GM19438 (cell line): ENCODE measurements at regions not wholly inside any gene's neighbourhood (a gene's known extent, or its start where the extent isn't known, plus 50 kb on each side); places are given as distances from the start of the nearest gene placed in this dataset.
"Not testable (repeated sequence)": the region's sequence is repeated elsewhere in the genome, so short reads cannot be mapped to it uniquely, and the experiment has no call there.

Experiments used
- ATAC-seq: cut with Tn5 transposase; IDR thresholded peaks from one replicate; pipeline ENCODE4 v1.9.1; 2021; ENCODE audit warnings: low read depth; ENCODE audit not compliant: unreplicated experiment

DNA sequence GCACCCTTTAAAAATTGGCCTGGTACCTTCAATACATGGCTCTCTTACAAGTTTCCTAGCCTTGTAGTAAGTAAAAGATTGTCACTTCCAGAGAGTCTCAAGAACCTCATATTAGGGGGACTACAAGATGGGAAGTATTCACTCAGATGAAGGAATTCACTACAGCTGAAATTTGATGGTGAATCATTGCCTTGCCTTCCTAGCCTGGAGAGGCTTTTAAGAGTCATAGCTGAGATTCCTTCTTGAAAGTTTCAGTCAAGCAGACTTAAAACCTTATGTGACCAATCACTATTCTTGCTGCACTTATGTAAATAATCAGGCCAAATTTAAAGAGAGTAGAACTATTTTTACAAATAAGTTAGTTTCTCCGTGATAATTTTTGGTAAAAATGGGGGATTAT is 451.6 kb downstream of the TRHDE start:
- ATAC-seq = no peak

DNA sequence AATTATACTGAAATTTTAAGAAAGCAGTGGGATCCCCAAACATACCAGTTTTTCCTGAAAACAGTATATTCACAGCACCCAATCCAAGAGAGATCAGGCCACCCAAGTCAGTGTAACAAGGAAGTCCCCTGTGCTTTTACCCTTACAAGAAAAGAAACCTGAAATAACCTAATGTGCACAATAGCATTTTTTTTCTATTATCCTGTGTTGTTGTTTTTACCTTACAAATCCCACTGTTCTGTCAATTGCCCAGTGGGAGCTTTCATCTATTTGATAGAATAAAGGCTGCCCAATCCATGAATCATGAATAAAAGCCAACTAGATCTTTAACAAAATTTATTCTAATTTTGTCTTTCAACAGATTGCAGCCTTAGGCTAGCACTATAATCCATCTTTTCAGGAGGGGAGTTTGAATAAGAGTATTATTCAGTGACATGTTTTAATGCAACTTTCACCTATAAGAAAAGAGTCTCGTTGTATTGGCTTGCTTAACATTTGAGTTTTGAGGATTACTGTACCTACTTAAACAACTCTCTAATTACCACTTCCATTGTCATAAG is 457.4 kb downstream of the TRHDE start:
- no peak for ATAC-seq

DNA sequence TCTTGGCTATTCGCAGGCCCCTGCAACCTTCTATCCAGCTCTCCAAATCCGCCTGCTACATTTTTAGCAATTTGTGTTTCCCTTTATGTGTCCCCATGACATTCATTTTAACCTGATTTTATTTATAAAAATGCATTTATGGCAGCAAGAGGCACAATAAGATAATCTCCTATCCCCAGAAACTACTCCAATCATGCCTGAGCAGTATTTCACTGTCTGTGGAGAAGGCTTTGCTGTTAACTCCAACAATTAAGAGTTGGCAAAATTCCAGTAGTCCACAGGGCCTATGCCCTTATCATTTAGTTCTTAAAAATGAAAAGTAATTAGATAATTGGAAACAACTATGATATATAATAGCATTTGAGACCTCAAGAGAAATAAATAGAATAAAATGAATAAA is 462.4 kb downstream of the TRHDE start:
- ATAC-seq = no peak

DNA sequence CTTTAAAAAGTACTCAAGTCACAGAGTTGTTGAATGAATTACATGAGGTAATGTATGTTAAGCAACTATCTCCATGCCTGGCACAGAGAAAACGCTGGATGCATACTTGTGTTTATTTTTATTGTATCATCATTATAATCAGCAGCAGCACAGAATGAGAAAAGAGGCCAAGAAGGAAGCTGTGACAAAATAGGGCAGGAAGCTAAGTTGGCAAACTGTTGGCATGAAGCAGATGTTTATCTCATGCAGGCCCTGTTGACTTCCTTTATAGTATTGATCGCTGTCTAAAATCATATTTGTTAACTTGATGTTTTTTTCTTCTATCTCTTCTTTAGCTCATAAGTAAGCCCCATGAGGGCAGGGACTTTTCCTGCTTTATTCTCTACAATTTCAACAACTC is 466.6 kb downstream of the TRHDE start:
- no peak for ATAC-seq

DNA sequence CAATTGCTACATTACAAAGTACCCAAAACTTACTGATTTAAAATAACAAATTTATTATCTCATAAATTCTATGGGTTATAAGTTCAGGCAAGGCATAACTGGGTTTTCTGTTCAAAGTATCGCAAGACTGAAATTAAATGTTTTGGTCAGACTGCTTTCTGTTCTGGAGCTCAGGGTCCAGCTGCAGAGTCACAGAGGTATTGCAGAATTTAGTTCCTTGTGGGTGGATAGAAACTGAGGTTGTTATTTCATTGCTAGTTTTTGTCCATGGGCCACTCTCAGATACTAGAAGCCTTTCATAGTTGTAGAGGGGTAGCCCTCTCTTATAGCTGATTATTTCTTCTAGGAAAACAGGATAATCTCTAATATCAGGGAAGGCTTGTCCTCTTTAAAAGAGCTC is 467.9 kb downstream of the TRHDE start:
- ATAC-seq = no peak

DNA sequence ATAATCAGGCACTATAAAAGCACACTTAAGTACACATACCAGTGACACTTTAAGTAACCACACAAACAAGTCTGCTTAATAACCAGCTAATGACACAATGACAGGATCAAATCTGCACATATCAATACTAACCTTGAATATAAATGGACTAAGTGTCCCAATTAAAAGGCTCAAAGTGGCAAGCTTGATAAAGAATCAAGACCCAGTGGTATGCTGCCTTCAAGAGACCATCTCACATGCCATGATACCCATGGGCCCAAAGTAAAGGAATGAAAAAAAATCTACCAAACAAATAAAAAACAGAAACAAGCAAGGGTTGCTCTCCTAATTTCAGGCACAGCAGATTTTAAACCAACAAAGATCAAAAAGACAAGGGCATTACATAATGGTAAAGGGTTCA is 470.4 kb downstream of the TRHDE start:
- no peak for ATAC-seq

DNA sequence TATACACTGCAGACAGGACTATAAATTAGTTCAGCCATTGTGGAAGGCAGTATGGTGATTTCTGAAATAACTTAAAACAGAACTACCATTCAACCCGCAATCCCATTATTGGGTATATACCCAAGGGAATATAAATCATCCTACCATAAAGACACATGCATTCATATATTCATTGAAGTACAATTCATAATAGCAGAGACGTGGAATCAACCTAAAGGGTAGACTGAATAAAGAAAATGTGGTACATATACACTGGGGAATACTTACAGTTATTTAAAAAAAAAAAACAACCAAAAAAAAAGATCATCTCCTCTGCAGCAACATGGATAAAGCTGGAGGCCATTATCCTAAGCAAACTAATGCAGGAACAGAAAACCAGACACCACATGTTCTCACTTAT is 473.9 kb downstream of the TRHDE start:
- no peak for ATAC-seq

DNA sequence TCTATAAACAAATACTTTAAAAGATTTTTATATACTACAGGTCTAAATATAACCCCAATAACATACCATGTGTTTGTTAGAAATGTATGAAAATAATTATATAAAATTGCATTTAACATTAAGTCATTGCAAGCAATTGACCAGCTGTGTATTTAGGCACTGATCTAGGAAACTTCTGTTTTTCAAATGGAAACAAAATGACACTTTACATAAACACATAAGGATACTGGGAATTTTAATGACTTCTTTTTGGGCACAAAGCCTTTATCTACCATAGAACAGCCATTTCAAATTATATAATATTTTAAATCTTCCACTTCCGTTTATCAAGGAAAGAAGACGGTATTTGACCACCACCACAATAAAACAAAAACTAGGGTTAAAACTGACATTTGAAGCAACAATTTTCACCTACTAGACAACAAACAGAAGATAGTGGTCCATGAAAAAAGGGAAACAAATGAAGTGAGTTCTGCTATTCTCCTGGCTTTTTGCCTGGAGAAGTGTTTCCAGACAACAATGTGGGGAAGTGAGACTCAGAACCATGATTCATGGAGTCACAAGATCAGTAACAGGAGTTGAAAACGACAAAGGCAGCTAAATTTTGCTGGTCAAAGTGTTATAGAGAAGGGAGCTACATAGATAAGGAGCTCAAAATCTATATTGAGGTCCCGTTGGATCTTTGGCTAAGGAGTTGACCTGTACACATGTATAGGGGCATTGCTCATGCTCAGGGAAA is 475.1 kb downstream of the TRHDE start:
- no peak for ATAC-seq

DNA sequence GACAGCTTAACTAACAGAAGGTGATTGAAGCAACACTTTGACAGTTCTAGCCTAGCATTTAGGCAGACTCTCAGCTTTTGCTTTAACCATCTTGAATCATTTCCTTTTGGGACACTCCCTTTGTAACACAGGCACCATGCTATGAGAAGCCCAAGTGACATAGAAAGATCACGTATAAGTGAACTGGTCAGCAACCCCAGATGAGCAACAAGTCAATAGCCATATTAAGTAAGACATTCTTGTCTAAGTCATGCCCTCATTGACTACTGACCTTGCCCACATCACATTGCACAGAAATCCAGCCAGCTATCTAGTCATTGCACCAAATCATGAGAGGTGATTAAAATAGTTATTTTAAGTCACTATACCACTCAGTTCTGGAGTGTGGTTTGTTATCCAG is 476.8 kb downstream of the TRHDE start:
- ATAC-seq = no peak

DNA sequence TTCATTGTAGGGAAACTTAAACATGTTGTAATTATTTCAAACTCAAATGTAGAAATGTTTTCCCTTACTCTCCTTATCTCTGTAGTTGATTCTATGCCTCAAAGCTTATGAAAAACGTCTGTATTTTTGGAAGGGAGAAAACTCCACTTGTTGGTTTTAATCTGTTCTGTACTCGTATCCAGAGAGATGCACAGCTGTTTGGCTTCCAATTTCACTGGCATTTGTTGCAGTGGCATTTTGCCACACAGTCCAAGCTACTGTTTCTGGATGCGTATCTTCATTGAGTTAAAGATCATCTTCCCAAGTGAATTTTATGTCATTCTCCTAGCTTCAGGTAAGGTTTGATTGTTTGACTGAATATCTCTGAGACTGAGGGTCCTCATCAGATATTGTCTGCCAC is 481.4 kb downstream of the TRHDE start:
- no peak for ATAC-seq

DNA sequence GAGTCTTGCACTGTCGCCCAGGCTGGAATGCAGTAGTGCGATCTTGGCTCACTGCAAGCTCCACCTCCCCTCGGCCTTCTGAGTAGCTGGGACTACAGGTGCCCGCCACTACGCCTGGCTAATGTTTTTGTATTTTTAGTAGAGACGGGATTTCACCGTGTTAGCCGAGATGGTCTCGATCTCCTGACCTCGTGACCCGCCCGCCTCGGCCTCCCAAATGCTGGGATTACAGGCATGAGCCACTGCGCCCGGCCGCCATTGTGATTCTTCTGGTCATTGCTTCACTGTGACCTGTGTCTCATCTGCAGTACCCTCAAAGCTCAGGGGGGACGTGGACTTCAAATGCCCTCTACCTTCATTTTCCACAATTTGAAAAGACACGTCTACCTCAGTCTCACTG is 481.9 kb downstream of the TRHDE start:
- not testable (repeated sequence) for ATAC-seq

DNA sequence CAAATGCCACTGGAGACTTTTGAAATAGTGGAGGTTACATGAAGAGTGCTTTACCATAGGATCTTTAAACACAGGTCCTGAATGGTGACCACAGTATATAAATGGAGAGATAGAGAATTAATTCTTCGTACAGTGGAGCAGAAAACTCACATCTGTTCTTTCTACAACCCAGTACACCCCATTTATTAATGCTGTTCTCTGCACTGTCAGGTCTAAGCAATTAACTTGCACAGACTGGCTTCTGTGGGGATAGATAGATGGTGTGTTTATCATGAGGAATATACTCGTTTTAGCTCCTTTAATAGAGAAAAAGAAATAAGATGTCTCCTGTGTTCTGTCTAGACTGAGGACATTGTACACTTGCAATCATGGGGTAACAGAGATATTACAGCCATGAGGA is 494.3 kb downstream of the TRHDE start:
- no peak for ATAC-seq

DNA sequence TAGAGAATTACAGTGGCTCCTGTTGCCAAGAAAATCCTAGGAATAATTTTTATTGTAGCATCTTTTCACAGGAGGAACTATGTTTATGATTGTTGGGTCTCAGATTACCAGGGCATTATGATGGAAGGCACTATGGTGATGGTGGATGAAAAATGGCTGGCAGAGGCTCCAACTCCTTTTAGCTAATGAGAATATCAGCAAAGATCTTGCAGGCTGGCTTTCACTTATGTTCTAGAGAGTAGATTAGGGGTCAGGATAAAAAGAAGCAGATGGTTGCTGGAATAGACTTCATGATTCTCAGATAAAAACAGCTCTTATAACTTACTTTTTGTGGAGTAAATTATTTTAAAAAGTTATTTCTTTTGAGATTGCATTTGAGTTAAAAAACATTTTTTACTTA is 501.9 kb downstream of the TRHDE start:
- no peak for ATAC-seq

DNA sequence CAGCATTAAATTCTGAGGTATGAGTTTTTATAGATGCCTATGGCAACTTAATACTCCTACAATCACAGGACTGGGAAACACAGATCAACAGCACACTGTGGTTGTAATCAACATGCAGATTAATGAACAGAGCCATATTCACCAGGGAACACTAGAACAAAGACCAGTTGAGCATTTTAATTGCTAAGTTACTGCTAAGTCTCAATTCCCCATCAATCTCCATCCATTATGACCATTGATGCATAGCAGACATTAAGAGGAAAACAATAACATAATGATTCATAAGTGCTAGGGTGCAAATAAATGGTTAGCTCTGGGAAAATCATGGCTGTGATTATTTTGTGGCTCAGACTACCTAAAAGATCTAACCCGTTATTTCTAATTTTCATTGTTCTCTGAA is 505.6 kb downstream of the TRHDE start:
- ATAC-seq = no peak

DNA sequence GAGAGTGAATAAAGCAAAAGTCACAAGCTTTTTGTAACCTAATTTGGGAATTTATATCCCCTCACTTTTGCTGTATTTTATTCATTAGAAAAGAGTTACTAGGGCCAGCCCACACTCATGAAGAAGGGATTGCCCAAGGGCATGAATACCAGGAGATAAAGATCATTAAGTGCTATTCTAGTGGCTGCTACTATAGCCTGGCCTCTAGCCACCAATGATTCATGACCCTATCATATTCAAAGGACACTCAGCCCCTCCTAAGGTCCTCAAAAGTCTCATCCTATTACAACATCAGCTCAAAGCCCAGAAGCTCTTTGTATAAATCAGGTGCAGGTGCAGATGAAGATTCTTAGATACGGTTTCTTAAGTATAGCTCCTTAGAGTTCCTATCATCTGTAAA is 518.1 kb downstream of the TRHDE start:
- ATAC-seq = no peak

DNA sequence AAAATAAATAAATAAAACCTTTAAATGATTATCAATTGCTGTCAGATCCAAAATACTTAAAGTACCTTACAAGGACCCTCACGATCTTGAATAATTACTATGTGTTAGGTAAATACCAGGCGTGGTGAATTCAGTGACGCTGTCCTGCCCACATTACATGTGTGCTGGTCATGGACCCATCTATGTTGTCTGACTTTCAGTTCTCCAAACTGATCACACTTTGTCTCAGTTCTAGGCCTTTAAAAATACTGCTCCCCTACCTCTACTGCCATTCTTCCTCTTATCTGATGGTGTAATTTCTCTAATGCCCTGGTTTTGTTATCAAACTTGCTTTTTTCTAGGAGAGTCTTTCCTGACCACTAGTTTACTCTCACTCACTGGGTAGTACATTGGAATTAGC is 520.7 kb downstream of the TRHDE start:
- ATAC-seq = no peak

DNA sequence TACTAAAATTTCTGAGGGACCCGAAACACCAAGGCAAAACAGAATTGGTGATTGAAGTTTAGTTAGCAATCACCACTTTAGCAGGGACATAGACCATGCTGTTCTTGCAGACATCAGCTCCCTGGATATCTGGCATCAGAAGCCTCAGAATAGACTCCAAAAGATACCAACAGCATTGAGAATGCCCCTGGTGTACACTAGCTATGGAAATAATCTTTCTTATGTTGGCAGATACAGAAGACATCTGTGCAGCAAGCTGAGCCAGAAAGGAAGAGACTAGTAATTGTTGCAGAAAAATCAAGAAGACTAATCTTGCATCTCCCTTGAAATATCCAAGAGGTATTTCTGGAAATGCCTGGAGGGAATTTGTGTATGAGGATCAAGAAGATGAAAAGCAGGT is 521.6 kb downstream of the TRHDE start:
- no peak for ATAC-seq

DNA sequence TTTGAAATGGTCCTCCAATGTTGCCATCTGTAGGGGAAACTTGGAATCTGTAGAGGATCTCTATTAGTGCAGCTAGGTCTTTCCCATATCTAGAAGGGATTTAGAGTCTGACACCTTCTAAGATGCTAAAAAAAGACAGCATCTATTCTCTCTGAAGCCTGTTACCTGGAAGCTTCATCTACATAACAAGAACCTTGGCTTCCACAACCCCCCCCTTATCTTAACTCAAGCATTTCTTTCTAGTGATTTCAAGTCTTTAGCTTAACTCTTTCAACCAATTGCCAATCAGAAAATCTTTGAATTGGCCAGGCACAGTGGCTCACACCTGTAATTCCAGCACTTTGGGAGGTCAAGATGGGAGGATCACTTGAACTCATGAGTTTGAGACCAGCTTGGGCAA is 543.3 kb downstream of the TRHDE start:
- no peak for ATAC-seq

DNA sequence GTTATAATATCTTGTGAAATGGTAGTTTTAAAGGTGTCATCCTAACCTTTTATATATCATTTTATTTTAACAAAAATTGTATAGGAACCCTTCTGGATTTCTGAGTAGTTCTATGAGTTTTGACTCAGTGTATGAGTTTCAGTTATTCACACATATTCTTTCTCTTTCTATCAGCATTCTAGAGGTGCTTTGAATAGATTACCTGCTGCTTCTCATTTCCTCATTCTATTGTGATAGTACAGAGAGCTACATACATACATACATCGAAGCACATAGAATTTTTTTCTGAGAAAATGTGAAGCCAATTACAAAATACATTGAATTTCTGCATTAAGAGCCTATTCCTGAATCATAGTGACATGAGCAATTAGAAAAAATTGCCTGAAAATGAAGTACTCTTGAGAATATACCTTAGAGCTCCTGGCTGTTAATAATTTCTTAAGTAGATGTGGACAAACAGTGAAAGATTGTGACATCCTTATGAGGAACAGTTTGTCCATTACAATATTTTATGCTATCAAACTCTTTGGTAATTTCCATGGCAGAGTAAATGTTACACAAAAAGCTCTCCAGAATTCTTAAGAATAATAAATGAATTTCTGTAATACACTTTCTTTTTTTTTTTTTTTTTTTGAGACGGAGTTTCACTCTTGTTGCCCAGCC is 556.6 kb downstream of the TRHDE start:
- ATAC-seq = no peak

DNA sequence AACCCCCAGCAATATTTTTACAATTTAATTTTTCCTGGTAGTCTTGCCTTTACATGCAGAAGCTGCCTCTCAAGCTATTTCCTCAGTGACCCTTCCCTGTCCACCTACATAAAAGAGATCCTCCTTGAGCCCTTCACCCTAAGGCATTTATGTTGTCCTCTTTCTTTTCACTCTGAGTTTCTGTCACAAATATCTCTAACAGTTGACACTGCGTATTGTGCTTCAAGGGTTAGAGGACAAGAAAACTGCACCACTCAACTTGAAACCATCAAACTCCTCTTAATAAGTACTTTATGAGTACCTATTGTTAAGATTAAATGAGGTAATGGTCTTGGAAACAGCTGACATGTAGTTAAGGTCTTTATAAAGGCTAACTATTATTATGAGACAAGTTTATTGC is 557.7 kb downstream of the TRHDE start:
- no peak for ATAC-seq

DNA sequence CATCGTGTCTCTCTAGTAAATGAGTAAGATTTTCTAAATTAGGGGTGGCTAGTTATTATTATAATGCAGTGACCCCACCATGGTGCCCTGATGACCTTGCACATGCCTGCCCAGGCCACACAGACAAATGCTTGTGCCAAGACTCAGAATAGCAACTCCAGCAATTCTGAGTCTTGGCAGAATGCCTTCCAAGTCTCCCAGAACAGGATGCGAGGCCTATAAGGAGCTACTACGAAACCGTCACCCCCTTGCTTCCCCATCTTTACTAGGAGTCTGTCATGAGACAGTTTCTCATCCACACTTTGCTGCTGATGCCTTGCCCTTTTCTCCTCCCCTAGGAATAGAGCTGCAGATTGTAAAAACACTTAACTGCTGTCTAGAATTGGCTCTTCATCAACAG is 559.9 kb downstream of the TRHDE start:
- no peak for ATAC-seq

DNA sequence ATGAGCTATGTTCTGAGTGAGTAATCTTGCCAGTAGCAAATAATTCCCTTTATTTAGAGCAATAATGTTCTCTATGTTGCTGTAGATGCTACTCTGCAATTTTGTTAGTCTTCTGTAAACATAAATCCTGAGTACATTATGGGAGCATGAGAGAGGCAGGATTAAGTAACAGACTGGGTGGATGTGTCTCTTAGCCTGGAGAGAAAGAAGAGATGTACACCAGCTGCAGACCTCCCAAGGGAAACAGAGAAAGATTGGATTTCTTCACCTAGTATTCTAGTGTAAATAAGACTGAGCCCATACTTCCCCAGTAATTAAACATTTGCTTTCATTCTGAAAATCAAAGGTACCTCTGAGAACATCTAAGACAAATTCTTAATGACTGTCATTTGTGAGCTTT is 564.0 kb downstream of the TRHDE start:
- no peak for ATAC-seq
